ENCODE measurements at regions not wholly inside any gene's neighbourhood (a gene's known extent, or its start where the extent isn't known, plus 50 kb on each side); places are given as distances from the start of the nearest gene placed in this dataset.

DNA sequence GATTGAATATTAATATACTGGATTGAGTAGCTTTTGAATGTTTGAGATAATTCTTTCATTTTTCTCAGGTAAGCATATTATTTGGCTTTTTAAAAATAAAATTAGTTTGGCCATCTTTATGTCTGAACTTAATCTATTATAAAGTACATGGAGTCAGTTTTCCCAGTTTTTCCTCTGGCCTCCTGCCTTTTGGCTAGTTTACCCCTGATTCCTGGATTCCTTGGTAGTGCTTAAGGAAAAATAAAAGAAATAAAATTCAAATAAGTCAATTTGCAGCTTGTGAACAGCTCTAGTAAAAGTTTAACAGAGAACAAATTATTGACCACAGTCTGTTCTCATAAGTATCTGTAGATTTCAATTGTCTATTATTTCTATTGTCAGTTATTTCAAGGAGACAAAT is 89.4 kb downstream of the COL6A6 start:
- Histone ChIP-seq H3K27ac (no peak overlapping the region), H3K4me3 (no peak overlapping the region), H3K4me1 (peaks cover 0 to 6% (median 0%) of the 10 kb centered on the region in 12 donors), H3K27me3 (no peaks in the 10 kb centered on the region), H3K36me3 (no peaks in the 10 kb centered on the region), H3K9me3 (peaks cover 0 to 33% (median 16%) of the 10 kb centered on the region in 12 donors)
- no peak for TF ChIP-seq POLR2A (IDR thresholded peaks at IDR 0.05)
- TF ChIP-seq, protein P1, sequence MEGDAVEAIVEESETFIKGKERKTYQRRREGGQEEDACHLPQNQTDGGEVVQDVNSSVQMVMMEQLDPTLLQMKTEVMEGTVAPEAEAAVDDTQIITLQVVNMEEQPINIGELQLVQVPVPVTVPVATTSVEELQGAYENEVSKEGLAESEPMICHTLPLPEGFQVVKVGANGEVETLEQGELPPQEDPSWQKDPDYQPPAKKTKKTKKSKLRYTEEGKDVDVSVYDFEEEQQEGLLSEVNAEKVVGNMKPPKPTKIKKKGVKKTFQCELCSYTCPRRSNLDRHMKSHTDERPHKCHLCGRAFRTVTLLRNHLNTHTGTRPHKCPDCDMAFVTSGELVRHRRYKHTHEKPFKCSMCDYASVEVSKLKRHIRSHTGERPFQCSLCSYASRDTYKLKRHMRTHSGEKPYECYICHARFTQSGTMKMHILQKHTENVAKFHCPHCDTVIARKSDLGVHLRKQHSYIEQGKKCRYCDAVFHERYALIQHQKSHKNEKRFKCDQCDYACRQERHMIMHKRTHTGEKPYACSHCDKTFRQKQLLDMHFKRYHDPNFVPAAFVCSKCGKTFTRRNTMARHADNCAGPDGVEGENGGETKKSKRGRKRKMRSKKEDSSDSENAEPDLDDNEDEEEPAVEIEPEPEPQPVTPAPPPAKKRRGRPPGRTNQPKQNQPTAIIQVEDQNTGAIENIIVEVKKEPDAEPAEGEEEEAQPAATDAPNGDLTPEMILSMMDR (IDR thresholded peaks at IDR 0.05), result no peak
- intact Hi-C loops (cut with DNase I), result no loop called here
- ATAC-seq (no peak), DNase-seq (no peak)

GRCh38 chr3:130607553-130608154 is 90.7 kb downstream of the COL6A6 start:
- Histone ChIP-seq H3K4me1 (peaks cover 0 to 6% (median 0%) of the 10 kb centered on the region in 12 donors), H3K27me3 (no peaks in the 10 kb centered on the region), H3K27ac (no peak overlapping the region), H3K9me3 (peaks cover 0 to 33% (median 16%) of the 10 kb centered on the region in 12 donors), H3K4me3 (no peak overlapping the region), H3K36me3 (no peaks in the 10 kb centered on the region)
- ATAC-seq (no peak), DNase-seq (no peak)
- intact Hi-C loops (cut with DNase I), result no loop called here
- 78 to 89% (median 84%) methylated on average over 1 of the region's 1 CpG for WGBS, 4 donors
- TF ChIP-seq POLR2A (IDR thresholded peaks at IDR 0.05), result no peak
- TF ChIP-seq, protein P1 (IDR thresholded peaks at IDR 0.05), result no peak

- no peaks in the 10 kb centered on the region for H3K36me3 ChIP-seq
- WGBS, 4 donors, result 23 to 44% (median 35%) methylated on average over 3 of the region's 3 CpGs
- TF ChIP-seq, protein P1 (IDR thresholded peaks at IDR 0.05), result no peak
- TF ChIP-seq POLR2A (IDR thresholded peaks at IDR 0.05), result no peak
- DNase-seq (peak; percentile 36 to 73 (median 48)), ATAC-seq (peak; percentile 88 to 94 (median 93))
- H3K27me3 ChIP-seq, result no peaks in the 10 kb centered on the region
- intact Hi-C loops (cut with DNase I), result no loop called here
- H3K4me1 ChIP-seq, result peaks cover 0 to 6% (median 0%) of the 10 kb centered on the region in 12 donors
- H3K9me3 ChIP-seq, result peaks cover 0 to 41% (median 16%) of the 10 kb centered on the region in 12 donors
- no peak overlapping the region for H3K4me3 ChIP-seq
- H3K27ac ChIP-seq, result peak overlapping the region in 1 of 12 donors; percentile 4
Measured at GRCh38 chr3:130609166-130609979, 92.4 kb downstream of the COL6A6 start.

DNA sequence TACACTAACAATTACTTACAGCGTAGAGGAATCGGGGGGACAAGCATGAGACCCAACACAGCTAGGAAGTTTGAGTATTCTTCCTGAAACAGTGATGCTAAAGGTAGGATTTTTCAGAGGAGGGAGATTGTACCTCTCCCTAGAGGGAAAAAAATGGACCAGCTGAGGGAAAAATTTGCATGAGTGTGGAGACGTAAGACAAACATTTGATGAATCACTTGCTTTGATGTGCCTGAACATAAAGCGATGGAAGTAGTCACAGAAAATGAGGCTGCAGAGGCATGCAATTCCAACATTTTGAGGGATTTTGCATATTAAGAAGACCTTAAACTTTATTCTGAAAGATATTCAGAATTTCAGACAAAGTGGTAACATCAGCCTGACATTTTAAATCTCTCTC is 102.2 kb downstream of the COL6A6 start:
- no peak overlapping the region for H3K4me3 ChIP-seq
- H3K27me3 ChIP-seq, result peaks cover 0 to 6% (median 0%) of the 10 kb centered on the region in 9 donors
- TF ChIP-seq, protein P1 (IDR thresholded peaks at IDR 0.05), result no peak
- TF ChIP-seq POLR2A (IDR thresholded peaks at IDR 0.05), result no peak
- ATAC-seq (no peak), DNase-seq (no peak)
- 88 to 94% (median 92%) methylated on average over 4 of the region's 4 CpGs for WGBS, 4 donors
- no peaks in the 10 kb centered on the region for H3K36me3 ChIP-seq
- no peaks in the 10 kb centered on the region for H3K4me1 ChIP-seq
- intact Hi-C loops (cut with DNase I), result no loop called here
- H3K9me3 ChIP-seq, result no peaks in the 10 kb centered on the region
- H3K27ac ChIP-seq, result no peak overlapping the region

All from heart left ventricle (tissue), 16 donors.